Retinal pigment epithelial cell (primary cell): ENCODE measurements at regions not wholly inside any gene's neighbourhood (a gene's known extent, or its start where the extent isn't known, plus 50 kb on each side); places are given as distances from the start of the nearest gene placed in this dataset.

Experiments used
- DNase-seq: peaks from one replicate; pipeline ENCODE4 v3.0.0-alpha.2; 2010; ENCODE audit warnings: low read depth
- H3K4me3 ChIP-seq: 2 replicates; pipeline ENCODE4 v1.5.1; 2011; ENCODE audit warnings: mild to moderate bottlenecking, low read length, control low read depth, moderate library complexity
- CTCF ChIP-seq: conservative IDR thresholded peaks from 2 replicates; pipeline ENCODE4 v1.5.1; 2011; ENCODE audit warnings: low read depth, low read length, control low read depth, inconsistent platforms

- DNase-seq = no peak
- no peak overlapping the region for H3K4me3 ChIP-seq
- no peak for TF ChIP-seq CTCF
Measured at GRCh38 chr5:3424946-3425345, 170.7 kb upstream of the IRX1 start.

- no peak for TF ChIP-seq CTCF
- H3K4me3 ChIP-seq = no peak overlapping the region
- DNase-seq = no peak
Measured at GRCh38 chr5:3417376-3417943, 178.2 kb upstream of the IRX1 start.

DNA sequence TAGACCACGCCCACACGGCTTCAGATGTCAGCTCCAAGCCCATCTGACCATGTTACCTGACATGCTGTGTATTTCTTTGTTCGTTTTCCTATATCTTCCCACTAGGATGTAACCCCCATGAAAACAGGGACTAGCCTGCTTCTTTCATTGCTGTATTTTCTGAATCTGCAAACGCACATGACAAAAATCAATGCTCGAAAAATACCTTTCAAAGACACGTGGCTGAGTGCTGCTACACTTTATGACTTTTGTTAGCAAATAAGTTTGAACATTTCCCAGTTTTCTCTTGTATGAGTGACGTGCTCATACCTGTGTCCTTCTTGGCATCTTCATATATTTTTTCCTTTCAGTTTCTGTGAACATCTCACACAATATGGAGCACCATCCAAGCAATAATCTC, 181.3 kb upstream of the IRX1 start:
- no peak for DNase-seq
- no peak for TF ChIP-seq CTCF
- H3K4me3 ChIP-seq = no peak overlapping the region

DNA sequence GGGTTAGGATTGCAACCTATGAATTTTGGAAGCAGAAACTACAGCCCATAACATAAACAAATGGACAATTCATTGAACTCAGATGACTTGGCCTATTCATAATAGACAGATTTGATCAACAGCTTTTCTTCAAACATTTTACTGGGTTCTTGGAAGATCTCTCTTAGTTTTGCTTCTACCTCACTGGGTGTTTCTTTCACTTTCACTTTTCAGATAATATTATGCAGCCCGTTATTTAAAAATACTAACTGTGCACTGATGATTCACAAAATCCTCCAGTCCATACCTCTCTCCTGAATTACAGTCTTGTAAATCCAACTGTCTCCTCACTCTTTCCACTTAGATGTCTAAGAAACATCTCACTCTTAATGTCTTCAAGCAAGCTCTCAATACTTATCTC, 183.5 kb upstream of the IRX1 start:
- TF ChIP-seq CTCF = no peak
- H3K4me3 ChIP-seq = no peak overlapping the region
- DNase-seq = no peak

DNA sequence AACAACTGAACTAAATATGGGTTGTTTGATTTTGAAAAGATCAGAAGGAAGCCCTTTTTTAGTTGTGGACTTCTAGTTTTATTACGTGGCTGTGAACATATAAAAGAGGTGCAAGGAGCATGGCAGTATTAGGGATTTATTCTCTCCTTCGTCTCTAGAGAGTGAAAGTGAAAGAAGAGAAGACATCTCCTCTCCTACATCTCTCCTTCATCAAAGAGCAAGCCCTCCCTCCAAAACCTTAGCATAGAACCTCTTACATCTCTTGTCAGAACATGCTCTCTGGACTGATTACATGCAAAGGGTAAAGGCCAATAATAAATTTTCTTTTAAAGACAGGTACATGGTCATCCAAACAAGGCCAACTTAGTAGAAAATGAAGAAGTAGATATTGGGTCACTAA, 184.3 kb upstream of the IRX1 start:
- TF ChIP-seq CTCF = no peak
- H3K4me3 ChIP-seq = no peak overlapping the region
- DNase-seq = no peak

GRCh38 chr5:3401635-3402034, 194.0 kb upstream of the IRX1 start:
- DNase-seq = no peak
- no peak for TF ChIP-seq CTCF
- no peak overlapping the region for H3K4me3 ChIP-seq

GRCh38 chr5:3400659-3401058, 195.0 kb upstream of the IRX1 start:
- DNase-seq = no peak
- H3K4me3 ChIP-seq = no peak overlapping the region
- TF ChIP-seq CTCF = no peak
